Memory B cell (primary cell): ENCODE measurements at regions not wholly inside any gene's neighbourhood (a gene's known extent, or its start where the extent isn't known, plus 50 kb on each side); places are given as distances from the start of the nearest gene placed in this dataset.

Experiments used
- ATAC-seq: fragments of 150-1000 bp; cut with Tn5 transposase; 2 replicates; pipeline ENCODE4 v1.10.0; 2021; ENCODE audit warnings: low read depth, mild to moderate bottlenecking, moderate library complexity
- DNase-seq, 2 donors: peaks; one replicate each; pipeline ENCODE4 v3.0.0; 2022; ENCODE audit warnings: low spot score in 2 of 2
- H3K27ac Mint-ChIP-seq: one replicate; pipeline ENCODE4 v1.8.0; 2022; ENCODE audit warnings: mild to moderate bottlenecking, moderate library complexity, mixed read lengths
- H3K27me3 Mint-ChIP-seq: one replicate; pipeline ENCODE4 v1.8.0; 2022; ENCODE audit warnings: mixed read lengths
- H3K36me3 Mint-ChIP-seq: one replicate; pipeline ENCODE4 v1.8.0; 2022; ENCODE audit warnings: mild to moderate bottlenecking, mixed read lengths
- H3K4me1 Mint-ChIP-seq: one replicate; pipeline ENCODE4 v1.8.0; 2022; ENCODE audit warnings: mixed read lengths
- H3K4me3 Mint-ChIP-seq: one replicate; pipeline ENCODE4 v1.8.0; 2022; ENCODE audit warnings: mild to moderate bottlenecking, moderate library complexity, mixed read lengths
- H3K9me3 Mint-ChIP-seq: one replicate; pipeline ENCODE4 v1.8.0; 2022; ENCODE audit warnings: mixed read lengths

- H3K9me3 Mint-ChIP-seq = peaks cover 4% of the 10 kb centered on the region
- no peaks in the 10 kb centered on the region for H3K36me3 Mint-ChIP-seq
- no peaks in the 10 kb centered on the region for H3K4me1 Mint-ChIP-seq
- no peaks in the 10 kb centered on the region for H3K27me3 Mint-ChIP-seq
- no peak for DNase-seq
- no peak overlapping the region for H3K4me3 Mint-ChIP-seq
- no peak for ATAC-seq
- no peak overlapping the region for H3K27ac Mint-ChIP-seq
These were observed 343.8 kb downstream of the MZT1 start for GRCh38 chr13:72383646-72384045.

GRCh38 chr13:72379581-72379980 is 347.8 kb downstream of the MZT1 start:
- ATAC-seq = no peak
- no peak for DNase-seq
- H3K4me3 Mint-ChIP-seq = no peak overlapping the region
- peaks cover 7% of the 10 kb centered on the region for H3K9me3 Mint-ChIP-seq
- no peaks in the 10 kb centered on the region for H3K4me1 Mint-ChIP-seq
- no peaks in the 10 kb centered on the region for H3K36me3 Mint-ChIP-seq
- no peak overlapping the region for H3K27ac Mint-ChIP-seq
- no peaks in the 10 kb centered on the region for H3K27me3 Mint-ChIP-seq

GRCh38 chr13:72368031-72368430 is 359.4 kb downstream of the MZT1 start:
- Mint-ChIP-seq H3K9me3 (peaks cover 4% of the 10 kb centered on the region), H3K4me1 (no peaks in the 10 kb centered on the region), H3K4me3 (no peak overlapping the region), H3K36me3 (no peaks in the 10 kb centered on the region), H3K27me3 (no peaks in the 10 kb centered on the region), H3K27ac (no peak overlapping the region)
- no peak for ATAC-seq
- no peak for DNase-seq

GRCh38 chr13:72346716-72347115 is 380.7 kb downstream of the MZT1 start:
- H3K27ac Mint-ChIP-seq = no peak overlapping the region
- no peaks in the 10 kb centered on the region for H3K36me3 Mint-ChIP-seq
- H3K4me1 Mint-ChIP-seq = no peaks in the 10 kb centered on the region
- peaks cover 4% of the 10 kb centered on the region for H3K9me3 Mint-ChIP-seq
- no peak overlapping the region for H3K4me3 Mint-ChIP-seq
- DNase-seq (no peak), ATAC-seq (no peak)
- H3K27me3 Mint-ChIP-seq = no peaks in the 10 kb centered on the region

GRCh38 chr13:72342364-72342763 is 385.1 kb downstream of the MZT1 start:
- H3K36me3 Mint-ChIP-seq = no peaks in the 10 kb centered on the region
- H3K4me3 Mint-ChIP-seq = no peak overlapping the region
- peaks cover 4% of the 10 kb centered on the region for H3K9me3 Mint-ChIP-seq
- H3K4me1 Mint-ChIP-seq = no peaks in the 10 kb centered on the region
- no peak for DNase-seq
- no peaks in the 10 kb centered on the region for H3K27me3 Mint-ChIP-seq
- ATAC-seq = no peak
- no peak overlapping the region for H3K27ac Mint-ChIP-seq

GRCh38 chr13:72341904-72342303 is 385.5 kb downstream of the MZT1 start:
- H3K4me3 Mint-ChIP-seq = no peak overlapping the region
- H3K27ac Mint-ChIP-seq = no peak overlapping the region
- no peak for ATAC-seq
- peaks cover 4% of the 10 kb centered on the region for H3K9me3 Mint-ChIP-seq
- no peak for DNase-seq
- H3K27me3 Mint-ChIP-seq = no peaks in the 10 kb centered on the region
- no peaks in the 10 kb centered on the region for H3K36me3 Mint-ChIP-seq
- no peaks in the 10 kb centered on the region for H3K4me1 Mint-ChIP-seq

- H3K27me3 Mint-ChIP-seq = no peaks in the 10 kb centered on the region
- no peak overlapping the region for H3K27ac Mint-ChIP-seq
- no peak for ATAC-seq
- no peak overlapping the region for H3K4me3 Mint-ChIP-seq
- DNase-seq = no peak
- peaks cover 2% of the 10 kb centered on the region for H3K9me3 Mint-ChIP-seq
- no peaks in the 10 kb centered on the region for H3K4me1 Mint-ChIP-seq
- no peaks in the 10 kb centered on the region for H3K36me3 Mint-ChIP-seq
These were observed 409.9 kb downstream of the MZT1 start for GRCh38 chr13:72317346-72318109.

- H3K27me3 Mint-ChIP-seq = no peaks in the 10 kb centered on the region
- no peak for DNase-seq
- H3K9me3 Mint-ChIP-seq = peaks cover 2% of the 10 kb centered on the region
- H3K27ac Mint-ChIP-seq = no peak overlapping the region
- no peaks in the 10 kb centered on the region for H3K36me3 Mint-ChIP-seq
- no peak for ATAC-seq
- no peak overlapping the region for H3K4me3 Mint-ChIP-seq
- no peaks in the 10 kb centered on the region for H3K4me1 Mint-ChIP-seq
These were observed 410.7 kb downstream of the MZT1 start for GRCh38 chr13:72316716-72317115.

- no peaks in the 10 kb centered on the region for H3K4me1 Mint-ChIP-seq
- H3K9me3 Mint-ChIP-seq = no peaks in the 10 kb centered on the region
- H3K27me3 Mint-ChIP-seq = no peaks in the 10 kb centered on the region
- H3K27ac Mint-ChIP-seq = no peak overlapping the region
- H3K4me3 Mint-ChIP-seq = no peak overlapping the region
- no peak for DNase-seq
- no peak for ATAC-seq
- no peaks in the 10 kb centered on the region for H3K36me3 Mint-ChIP-seq
These were observed 412.1 kb downstream of the MZT1 start for GRCh38 chr13:72315312-72315711.

- H3K4me3 Mint-ChIP-seq = no peak overlapping the region
- H3K27ac Mint-ChIP-seq = no peak overlapping the region
- H3K27me3 Mint-ChIP-seq = no peaks in the 10 kb centered on the region
- no peak for DNase-seq
- H3K9me3 Mint-ChIP-seq = no peaks in the 10 kb centered on the region
- no peak for ATAC-seq
- no peaks in the 10 kb centered on the region for H3K36me3 Mint-ChIP-seq
- no peaks in the 10 kb centered on the region for H3K4me1 Mint-ChIP-seq
These were observed 413.2 kb downstream of the MZT1 start for GRCh38 chr13:72314210-72314609.

GRCh38 chr13:72313546-72313945 is 413.9 kb downstream of the MZT1 start:
- Mint-ChIP-seq H3K27me3 (no peaks in the 10 kb centered on the region), H3K4me3 (no peak overlapping the region), H3K4me1 (no peaks in the 10 kb centered on the region), H3K36me3 (no peaks in the 10 kb centered on the region), H3K9me3 (no peaks in the 10 kb centered on the region), H3K27ac (no peak overlapping the region)
- no peak for ATAC-seq
- DNase-seq = no peak

- Mint-ChIP-seq H3K36me3 (no peaks in the 10 kb centered on the region), H3K9me3 (peaks cover 1% of the 10 kb centered on the region), H3K4me1 (no peaks in the 10 kb centered on the region), H3K27ac (no peak overlapping the region), H3K27me3 (no peaks in the 10 kb centered on the region), H3K4me3 (no peak overlapping the region)
- DNase-seq (no peak), ATAC-seq (no peak)
These were observed 423.3 kb downstream of the MZT1 start for GRCh38 chr13:72303941-72304746.

GRCh38 chr13:72296246-72296645 is 429.2 kb upstream of the DACH1 start:
- no peaks in the 10 kb centered on the region for H3K36me3 Mint-ChIP-seq
- no peak for ATAC-seq
- peaks cover 8% of the 10 kb centered on the region for H3K9me3 Mint-ChIP-seq

GRCh38 chr13:72295153-72295552 is 428.1 kb upstream of the DACH1 start:
- Mint-ChIP-seq H3K9me3 (peaks cover 10% of the 10 kb centered on the region), H3K4me1 (no peaks in the 10 kb centered on the region), H3K36me3 (no peaks in the 10 kb centered on the region), H3K27me3 (no peaks in the 10 kb centered on the region), H3K27ac (no peak overlapping the region), H3K4me3 (no peak overlapping the region)
- DNase-seq = no peak
- no peak for ATAC-seq

More at GRCh38 chr13:72296246-72296645, 429.2 kb upstream of the DACH1 start:
- H3K27me3 Mint-ChIP-seq = no peaks in the 10 kb centered on the region
- H3K4me3 Mint-ChIP-seq = no peak overlapping the region
- H3K27ac Mint-ChIP-seq = no peak overlapping the region
- no peak for DNase-seq
- no peaks in the 10 kb centered on the region for H3K4me1 Mint-ChIP-seq
